Activated T-cell treated with anti-CD3 and anti-CD28 coated beads, Interleukin-2, amount 50 U/mL, for 24 hours (primary cell): ENCODE measurements at regions not wholly inside any gene's neighbourhood (a gene's known extent, or its start where the extent isn't known, plus 50 kb on each side); places are given as distances from the start of the nearest gene placed in this dataset.

ENCODE experiments used
- DNase-seq: peaks from one replicate; pipeline ENCODE4 v3.0.0-alpha.2; 2020
- H3K27ac Mint-ChIP-seq: 2 replicates; pipeline ENCODE4 v1.8.0; 2020; ENCODE audit warnings: mild to moderate bottlenecking, mixed read lengths
- H3K27me3 Mint-ChIP-seq: 2 replicates; pipeline ENCODE4 v1.8.0; 2020; ENCODE audit warnings: mixed read lengths
- H3K36me3 Mint-ChIP-seq: 2 replicates; pipeline ENCODE4 v1.8.0; 2020; ENCODE audit warnings: low read depth, mixed read lengths
- H3K4me1 Mint-ChIP-seq: 2 replicates; pipeline ENCODE4 v1.8.0; 2020; ENCODE audit warnings: low read depth, mixed read lengths
- H3K4me3 Mint-ChIP-seq: 2 replicates; pipeline ENCODE4 v1.8.0; 2020; ENCODE audit warnings: mild to moderate bottlenecking, moderate library complexity, mixed read lengths
- H3K9me3 Mint-ChIP-seq: 2 replicates; pipeline ENCODE4 v1.8.0; 2020; ENCODE audit warnings: mixed read lengths

- no peaks in the 10 kb centered on the region for H3K9me3 Mint-ChIP-seq
Measured at GRCh38 chr1:239250353-239251035, 135.9 kb upstream of the CHRM3 start.

GRCh38 chr1:239247285-239247684, 139.1 kb upstream of the CHRM3 start:
- no peak overlapping the region for H3K27ac Mint-ChIP-seq
- H3K4me3 Mint-ChIP-seq, result no peak overlapping the region
- H3K27me3 Mint-ChIP-seq, result no peaks in the 10 kb centered on the region
- H3K36me3 Mint-ChIP-seq, result no peaks in the 10 kb centered on the region
- H3K9me3 Mint-ChIP-seq, result peaks cover 2% of the 10 kb centered on the region
- no peaks in the 10 kb centered on the region for H3K4me1 Mint-ChIP-seq
- no peak for DNase-seq

More at GRCh38 chr1:239250353-239251035, 135.9 kb upstream of the CHRM3 start:
- Mint-ChIP-seq H3K27me3 (no peaks in the 10 kb centered on the region), H3K4me1 (no peaks in the 10 kb centered on the region), H3K36me3 (no peaks in the 10 kb centered on the region), H3K4me3 (no peak overlapping the region), H3K27ac (no peak overlapping the region)
- DNase-seq, result no peak

DNA sequence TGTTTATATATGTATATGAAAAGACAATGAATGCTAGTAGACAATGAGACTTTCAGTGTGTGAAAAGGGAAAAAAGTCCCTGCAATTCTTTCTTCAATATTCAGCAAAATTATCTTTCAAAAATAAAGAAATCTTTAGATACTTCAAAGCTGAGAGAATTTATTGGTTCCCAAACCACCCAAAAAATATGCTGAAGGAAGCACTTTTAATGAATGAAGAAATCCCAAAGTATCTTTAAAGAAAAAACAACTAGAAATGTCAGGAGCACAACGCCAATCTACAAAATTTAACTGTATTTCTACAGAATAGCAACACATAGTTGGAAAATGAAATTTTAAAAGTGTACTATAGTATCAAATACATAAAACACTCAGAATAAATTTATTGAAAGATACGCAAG, 142.3 kb upstream of the CHRM3 start:
- H3K4me1 Mint-ChIP-seq, result no peaks in the 10 kb centered on the region
- peaks cover 2% of the 10 kb centered on the region for H3K9me3 Mint-ChIP-seq
- H3K4me3 Mint-ChIP-seq, result no peak overlapping the region
- H3K27me3 Mint-ChIP-seq, result no peaks in the 10 kb centered on the region
- DNase-seq, result no peak
- no peaks in the 10 kb centered on the region for H3K36me3 Mint-ChIP-seq
- no peak overlapping the region for H3K27ac Mint-ChIP-seq

GRCh38 chr1:239243006-239243405, 143.4 kb upstream of the CHRM3 start:
- Mint-ChIP-seq H3K27me3 (no peaks in the 10 kb centered on the region), H3K36me3 (no peaks in the 10 kb centered on the region), H3K4me1 (no peaks in the 10 kb centered on the region), H3K9me3 (peaks cover 2% of the 10 kb centered on the region), H3K27ac (no peak overlapping the region), H3K4me3 (no peak overlapping the region)
- no peak for DNase-seq

DNA sequence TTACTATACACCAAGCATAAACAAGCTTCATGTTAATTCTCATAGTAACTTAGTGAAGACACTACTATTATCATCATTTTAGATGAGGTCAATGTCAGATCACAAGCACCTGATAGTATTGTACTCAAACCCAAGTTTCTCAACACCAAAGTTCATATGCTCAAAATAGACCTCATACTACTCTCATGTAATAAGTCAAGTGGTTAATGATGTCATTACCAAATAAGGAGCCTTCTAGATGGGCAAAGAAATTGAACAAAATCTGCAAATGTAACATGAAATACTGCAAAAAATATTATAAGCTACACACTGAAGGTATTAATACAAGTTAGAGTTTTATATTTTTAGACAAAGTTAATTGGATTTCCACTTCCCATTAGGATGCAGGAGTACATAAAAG, 144.0 kb upstream of the CHRM3 start:
- Mint-ChIP-seq H3K4me3 (no peak overlapping the region), H3K9me3 (peaks cover 2% of the 10 kb centered on the region), H3K27ac (no peak overlapping the region), H3K4me1 (no peaks in the 10 kb centered on the region), H3K27me3 (no peaks in the 10 kb centered on the region), H3K36me3 (no peaks in the 10 kb centered on the region)
- no peak for DNase-seq

DNA sequence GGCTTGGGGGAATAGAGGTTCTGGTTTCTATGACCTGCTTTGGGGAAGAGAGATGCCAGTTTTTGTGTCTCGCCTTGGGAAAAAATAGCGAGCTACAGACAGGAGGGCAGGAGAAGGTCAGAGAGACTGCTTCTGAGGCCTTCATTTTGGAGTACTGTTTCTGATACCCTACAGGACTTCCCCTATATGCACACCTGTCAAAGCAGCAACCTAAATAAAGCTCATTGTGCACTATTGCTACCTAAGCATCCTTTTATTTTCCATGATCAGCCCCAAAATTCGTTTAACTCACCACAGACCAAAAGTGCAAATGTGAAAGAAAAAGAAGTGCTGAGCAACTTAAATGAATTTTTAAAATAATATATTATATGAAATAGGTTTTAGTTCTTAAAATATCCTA, 145.6 kb upstream of the CHRM3 start:
- DNase-seq, result no peak
- no peaks in the 10 kb centered on the region for H3K4me1 Mint-ChIP-seq
- no peak overlapping the region for H3K4me3 Mint-ChIP-seq
- peaks cover 2% of the 10 kb centered on the region for H3K9me3 Mint-ChIP-seq
- no peaks in the 10 kb centered on the region for H3K36me3 Mint-ChIP-seq
- H3K27me3 Mint-ChIP-seq, result no peaks in the 10 kb centered on the region
- H3K27ac Mint-ChIP-seq, result no peak overlapping the region

- Mint-ChIP-seq H3K27me3 (no peaks in the 10 kb centered on the region), H3K9me3 (peaks cover 2% of the 10 kb centered on the region)
Measured at GRCh38 chr1:239239529-239239928, 146.8 kb upstream of the CHRM3 start.

DNA sequence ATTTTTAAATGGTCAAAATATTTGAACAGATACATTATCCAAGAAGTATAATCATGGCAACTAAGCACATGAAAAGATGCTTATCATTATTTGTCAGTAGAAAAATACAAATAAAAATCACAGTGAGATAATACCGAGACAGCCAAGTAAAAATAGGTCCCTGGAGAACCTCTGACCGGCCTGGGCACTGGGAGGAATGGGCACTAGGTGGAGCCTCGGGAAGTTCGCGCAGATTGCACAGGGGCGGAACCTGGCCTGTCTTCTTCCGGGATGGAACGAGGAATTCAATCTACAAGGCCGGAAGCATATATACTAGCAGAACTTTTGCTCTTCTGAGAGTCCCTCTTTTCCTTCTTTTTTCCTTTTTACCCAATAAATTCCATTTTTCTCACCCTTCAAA, 148.5 kb upstream of the CHRM3 start:
- H3K9me3 Mint-ChIP-seq, result peaks cover under 1% of the 10 kb centered on the region
- no peaks in the 10 kb centered on the region for H3K36me3 Mint-ChIP-seq
- H3K4me1 Mint-ChIP-seq, result no peaks in the 10 kb centered on the region

More at GRCh38 chr1:239239529-239239928, 146.8 kb upstream of the CHRM3 start:
- no peak overlapping the region for H3K27ac Mint-ChIP-seq
- no peaks in the 10 kb centered on the region for H3K36me3 Mint-ChIP-seq
- no peaks in the 10 kb centered on the region for H3K4me1 Mint-ChIP-seq
- DNase-seq, result no peak
- no peak overlapping the region for H3K4me3 Mint-ChIP-seq

GRCh38 chr1:239233626-239234025, 152.7 kb upstream of the CHRM3 start:
- DNase-seq, result no peak
- H3K36me3 Mint-ChIP-seq, result no peaks in the 10 kb centered on the region
- no peaks in the 10 kb centered on the region for H3K9me3 Mint-ChIP-seq
- H3K4me3 Mint-ChIP-seq, result no peak overlapping the region
- no peaks in the 10 kb centered on the region for H3K27me3 Mint-ChIP-seq
- H3K27ac Mint-ChIP-seq, result no peak overlapping the region
- no peaks in the 10 kb centered on the region for H3K4me1 Mint-ChIP-seq

More for the DNA sequence above, 148.5 kb upstream of the CHRM3 start:
- Mint-ChIP-seq H3K27ac (no peak overlapping the region), H3K4me3 (no peak overlapping the region), H3K27me3 (no peaks in the 10 kb centered on the region)
- DNase-seq, result no peak

DNA sequence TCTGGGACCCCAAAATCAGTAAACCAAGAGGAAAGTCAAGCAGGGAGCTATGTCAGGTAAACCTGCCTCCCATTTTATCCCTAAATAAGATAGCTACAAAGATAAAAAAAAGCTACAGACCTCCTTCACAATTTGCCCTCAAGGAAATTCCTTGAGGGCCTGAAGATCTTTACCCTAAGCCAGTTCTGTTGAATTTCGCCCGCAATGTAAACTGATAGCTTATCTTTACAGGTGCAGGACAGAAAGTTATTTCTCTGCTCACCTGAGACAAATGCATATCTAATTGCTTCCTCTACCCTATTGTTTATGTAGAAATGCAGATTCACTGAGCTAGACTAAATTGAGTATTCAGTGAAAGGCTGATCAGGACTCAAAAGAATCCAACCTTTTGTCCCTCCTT, 153.4 kb upstream of the CHRM3 start:
- H3K4me1 Mint-ChIP-seq, result no peaks in the 10 kb centered on the region
- no peaks in the 10 kb centered on the region for H3K9me3 Mint-ChIP-seq
- H3K4me3 Mint-ChIP-seq, result no peak overlapping the region
- DNase-seq, result no peak
- H3K27ac Mint-ChIP-seq, result no peak overlapping the region
- H3K36me3 Mint-ChIP-seq, result no peaks in the 10 kb centered on the region
- H3K27me3 Mint-ChIP-seq, result no peaks in the 10 kb centered on the region

- H3K27ac Mint-ChIP-seq, result no peak overlapping the region
- H3K9me3 Mint-ChIP-seq, result peaks cover 14% of the 10 kb centered on the region
- H3K4me1 Mint-ChIP-seq, result no peaks in the 10 kb centered on the region
- H3K36me3 Mint-ChIP-seq, result no peaks in the 10 kb centered on the region
- no peaks in the 10 kb centered on the region for H3K27me3 Mint-ChIP-seq
- DNase-seq, result no peak
- no peak overlapping the region for H3K4me3 Mint-ChIP-seq
Measured at GRCh38 chr1:239228451-239228850, 157.9 kb upstream of the CHRM3 start.

DNA sequence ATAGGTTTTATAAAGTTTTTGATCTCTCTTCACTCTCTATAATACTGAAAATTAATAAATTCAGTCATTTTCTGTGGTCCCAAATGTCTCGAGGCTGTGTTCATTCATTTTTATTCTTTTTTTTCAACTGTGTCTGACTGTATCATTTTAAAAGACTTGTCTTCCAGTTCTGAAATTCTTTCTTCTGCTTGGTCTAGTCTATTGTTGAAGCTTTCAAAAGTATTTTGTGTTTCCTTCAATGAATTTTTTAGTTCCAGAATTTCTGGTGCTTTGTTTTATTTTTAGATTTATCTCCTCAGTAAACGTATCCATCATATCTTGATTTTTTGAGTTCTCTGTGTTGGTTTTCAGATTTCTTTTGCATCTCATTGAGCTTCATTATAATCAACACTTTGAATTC, 161.0 kb upstream of the CHRM3 start:
- H3K27ac Mint-ChIP-seq, result no peak overlapping the region
- no peak for DNase-seq
- H3K4me1 Mint-ChIP-seq, result no peaks in the 10 kb centered on the region
- H3K9me3 Mint-ChIP-seq, result peaks cover 32% of the 10 kb centered on the region
- no peaks in the 10 kb centered on the region for H3K36me3 Mint-ChIP-seq
- H3K4me3 Mint-ChIP-seq, result no peak overlapping the region
- no peaks in the 10 kb centered on the region for H3K27me3 Mint-ChIP-seq

GRCh38 chr1:239224100-239224499, 162.3 kb upstream of the CHRM3 start:
- Mint-ChIP-seq H3K4me3 (no peak overlapping the region), H3K9me3 (peaks cover 35% of the 10 kb centered on the region), H3K36me3 (no peaks in the 10 kb centered on the region), H3K27ac (no peak overlapping the region), H3K4me1 (no peaks in the 10 kb centered on the region), H3K27me3 (no peaks in the 10 kb centered on the region)
- no peak for DNase-seq

DNA sequence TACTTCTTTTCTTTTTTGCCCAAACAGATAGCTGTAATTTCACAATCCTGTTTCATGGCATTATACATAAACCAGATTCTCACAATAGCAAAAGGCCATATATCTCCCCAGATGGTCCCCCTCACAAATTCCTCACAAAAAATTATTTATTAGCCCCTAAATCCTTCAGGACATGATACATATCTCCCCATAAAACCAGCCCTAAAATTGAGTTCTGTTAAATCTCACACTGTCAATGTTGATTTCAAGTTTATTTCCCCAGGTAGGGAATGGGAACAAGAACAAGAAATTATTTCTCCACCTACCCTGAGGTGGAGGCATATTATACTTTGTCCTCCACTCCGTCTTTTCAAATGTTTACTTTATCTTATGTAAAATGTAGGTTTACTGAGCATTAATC, 163.4 kb upstream of the CHRM3 start:
- H3K9me3 Mint-ChIP-seq, result peaks cover 35% of the 10 kb centered on the region
- no peak overlapping the region for H3K27ac Mint-ChIP-seq
- no peaks in the 10 kb centered on the region for H3K4me1 Mint-ChIP-seq
- H3K27me3 Mint-ChIP-seq, result no peaks in the 10 kb centered on the region
- no peaks in the 10 kb centered on the region for H3K36me3 Mint-ChIP-seq
- no peak for DNase-seq
- H3K4me3 Mint-ChIP-seq, result no peak overlapping the region

- H3K4me1 Mint-ChIP-seq, result no peaks in the 10 kb centered on the region
- H3K27me3 Mint-ChIP-seq, result no peaks in the 10 kb centered on the region
- H3K27ac Mint-ChIP-seq, result no peak overlapping the region
- H3K4me3 Mint-ChIP-seq, result no peak overlapping the region
- no peak for DNase-seq
- H3K9me3 Mint-ChIP-seq, result peaks cover 35% of the 10 kb centered on the region
- no peaks in the 10 kb centered on the region for H3K36me3 Mint-ChIP-seq
Measured at GRCh38 chr1:239221656-239222055, 164.7 kb upstream of the CHRM3 start.

DNA sequence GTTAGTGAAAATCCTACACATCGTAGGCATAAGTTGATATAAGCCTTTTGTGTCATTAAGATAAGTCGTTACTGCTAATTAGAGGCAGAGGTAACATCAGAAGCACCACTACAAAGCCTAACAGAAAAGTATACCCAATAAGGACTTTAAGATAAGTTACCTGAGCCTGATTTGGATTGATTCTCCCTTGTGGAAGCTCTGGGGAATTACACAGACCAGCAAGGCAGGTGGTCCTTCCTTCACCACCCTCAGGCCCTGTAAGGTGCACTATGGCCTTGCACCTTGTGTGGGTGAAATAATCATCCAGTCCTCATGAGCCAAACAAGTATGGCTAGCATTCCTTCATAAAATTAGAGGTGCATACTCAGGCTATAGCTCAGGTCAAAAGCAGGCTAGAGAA, 166.7 kb upstream of the CHRM3 start:
- no peaks in the 10 kb centered on the region for H3K36me3 Mint-ChIP-seq
- H3K4me1 Mint-ChIP-seq, result no peaks in the 10 kb centered on the region
- no peak overlapping the region for H3K4me3 Mint-ChIP-seq
- no peak overlapping the region for H3K27ac Mint-ChIP-seq
- peaks cover 25% of the 10 kb centered on the region for H3K9me3 Mint-ChIP-seq
- DNase-seq, result no peak
- no peaks in the 10 kb centered on the region for H3K27me3 Mint-ChIP-seq
